DND-41 (cell line): ENCODE measurements at regions not wholly inside any gene's neighbourhood (a gene's known extent, or its start where the extent isn't known, plus 50 kb on each side); places are given as distances from the start of the nearest gene placed in this dataset.

ENCODE experiments used
- ATAC-seq: fragments of 200-7000 bp; cut with Tn5 transposase; 3 replicates; pipeline ENCODE4 v1.9.1; 2021; ENCODE audit warnings: low read depth; ENCODE audit not compliant: insufficient read depth
- DNase-seq: peaks from one replicate; pipeline ENCODE4 v3.0.0-alpha.2; 2020
- H2AFZ ChIP-seq: 2 replicates; pipeline ENCODE4 v1.6.0; 2012; ENCODE audit warnings: low read depth, low read length
- H3K27ac ChIP-seq: 2 replicates; pipeline ENCODE4 v1.5.1; 2012; ENCODE audit warnings: low read length, inconsistent platforms
- H3K27me3 ChIP-seq: fragments of 200-600 bp; sonication (generic); 2 replicates; pipeline ENCODE4 v1.6.0; 2012; ENCODE audit warnings: low read length, mild to moderate bottlenecking, inconsistent platforms; ENCODE audit not compliant: insufficient read depth, poor library complexity
- H3K36me3 ChIP-seq: 2 replicates; pipeline ENCODE4 v1.5.1; 2012; ENCODE audit warnings: low read length, inconsistent platforms; ENCODE audit not compliant: insufficient read depth
- H3K4me1 ChIP-seq: 2 replicates; pipeline ENCODE4 v1.5.1; 2012; ENCODE audit warnings: mild to moderate bottlenecking, low read length; ENCODE audit not compliant: insufficient read depth
- H3K4me2 ChIP-seq: 2 replicates; pipeline ENCODE4 v1.6.0; 2012; ENCODE audit warnings: mild to moderate bottlenecking, moderate library complexity, low read length, inconsistent platforms; ENCODE audit not compliant: insufficient read depth
- H3K4me3 ChIP-seq, 2 experiments: fragments of 200-600 bp in 1 of 2; shearing (Covaris generic) in 1 of 2; 2 replicates each; pipeline ENCODE4 v1.5.1; 2012 to 2016; ENCODE audit warnings: inconsistent platforms in 2 of 2, low read length in 2 of 2, mild to moderate bottlenecking in 2 of 2, low read depth in 1 of 2, moderate library complexity in 1 of 2
- H3K79me2 ChIP-seq: 2 replicates; pipeline ENCODE4 v1.6.0; 2012; ENCODE audit warnings: low read length, inconsistent platforms; ENCODE audit not compliant: insufficient read depth
- H3K9ac ChIP-seq: 2 replicates; pipeline ENCODE4 v1.6.0; 2012; ENCODE audit warnings: low read depth, mild to moderate bottlenecking, inconsistent platforms, low read length, moderate library complexity
- H3K9me3 ChIP-seq: 2 replicates; pipeline ENCODE4 v1.5.1; 2012; ENCODE audit warnings: low read length, moderate library complexity, mild to moderate bottlenecking, inconsistent platforms; ENCODE audit not compliant: insufficient read depth, severe bottlenecking
- H4K20me1 ChIP-seq: 2 replicates; pipeline ENCODE4 v1.6.0; 2012; ENCODE audit warnings: low read length; ENCODE audit not compliant: insufficient read depth
- EZH2 ChIP-seq: IDR thresholded peaks from 3 replicates; pipeline ENCODE4 v1.6.1; 2012; ENCODE audit warnings: borderline replicate concordance, low read depth, mild to moderate bottlenecking, moderate library complexity, low read length, inconsistent platforms; ENCODE audit not compliant: severe bottlenecking
- TF ChIP-seq, protein P1 (sequence below): IDR thresholded peaks from 2 replicates; pipeline ENCODE4 v1.5.1; 2012; ENCODE audit warnings: borderline replicate concordance, low read length, moderate library complexity, mild to moderate bottlenecking; ENCODE audit not compliant: poor library complexity, severe bottlenecking; ENCODE audit errors: extremely low read depth

DNA sequence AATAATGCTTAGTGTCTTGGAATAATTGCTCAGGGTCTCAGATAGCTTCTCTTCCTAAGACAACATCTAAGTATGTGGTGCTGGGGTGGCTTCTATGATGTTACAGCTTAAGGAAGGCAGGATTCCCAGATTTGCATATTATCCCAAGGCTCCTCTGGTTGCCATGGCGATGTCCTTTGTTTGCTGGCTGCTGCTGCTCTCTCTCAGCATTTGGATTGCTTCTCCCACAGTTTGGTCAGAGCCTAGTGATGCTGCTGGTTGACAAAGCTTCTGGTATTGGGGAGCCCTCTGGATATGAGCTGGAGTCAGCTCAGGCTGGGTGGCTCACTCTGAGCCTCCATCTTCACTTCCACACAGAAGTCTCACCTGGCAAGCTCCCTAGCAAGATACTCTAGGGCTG, 56.4 kb upstream of the FBXO33 start:
- H3K9ac ChIP-seq: no peak overlapping the region
- H3K27me3 ChIP-seq: no peaks in the 10 kb centered on the region
- H2AFZ ChIP-seq: no peak overlapping the region
- H3K27ac ChIP-seq: no peak overlapping the region
- ATAC-seq (no peak), DNase-seq (no peak)
- no peaks in the 10 kb centered on the region for H3K4me1 ChIP-seq
- H3K9me3 ChIP-seq: no peaks in the 10 kb centered on the region
- H3K79me2 ChIP-seq: no peaks in the 10 kb centered on the region
- no peak overlapping the region for H3K4me3 ChIP-seq
- TF ChIP-seq, protein P1, sequence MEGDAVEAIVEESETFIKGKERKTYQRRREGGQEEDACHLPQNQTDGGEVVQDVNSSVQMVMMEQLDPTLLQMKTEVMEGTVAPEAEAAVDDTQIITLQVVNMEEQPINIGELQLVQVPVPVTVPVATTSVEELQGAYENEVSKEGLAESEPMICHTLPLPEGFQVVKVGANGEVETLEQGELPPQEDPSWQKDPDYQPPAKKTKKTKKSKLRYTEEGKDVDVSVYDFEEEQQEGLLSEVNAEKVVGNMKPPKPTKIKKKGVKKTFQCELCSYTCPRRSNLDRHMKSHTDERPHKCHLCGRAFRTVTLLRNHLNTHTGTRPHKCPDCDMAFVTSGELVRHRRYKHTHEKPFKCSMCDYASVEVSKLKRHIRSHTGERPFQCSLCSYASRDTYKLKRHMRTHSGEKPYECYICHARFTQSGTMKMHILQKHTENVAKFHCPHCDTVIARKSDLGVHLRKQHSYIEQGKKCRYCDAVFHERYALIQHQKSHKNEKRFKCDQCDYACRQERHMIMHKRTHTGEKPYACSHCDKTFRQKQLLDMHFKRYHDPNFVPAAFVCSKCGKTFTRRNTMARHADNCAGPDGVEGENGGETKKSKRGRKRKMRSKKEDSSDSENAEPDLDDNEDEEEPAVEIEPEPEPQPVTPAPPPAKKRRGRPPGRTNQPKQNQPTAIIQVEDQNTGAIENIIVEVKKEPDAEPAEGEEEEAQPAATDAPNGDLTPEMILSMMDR: no peak
- TF ChIP-seq EZH2: no peak
- H3K4me2 ChIP-seq: no peak overlapping the region
- no peaks in the 10 kb centered on the region for H3K36me3 ChIP-seq
- no peaks in the 10 kb centered on the region for H4K20me1 ChIP-seq

DNA sequence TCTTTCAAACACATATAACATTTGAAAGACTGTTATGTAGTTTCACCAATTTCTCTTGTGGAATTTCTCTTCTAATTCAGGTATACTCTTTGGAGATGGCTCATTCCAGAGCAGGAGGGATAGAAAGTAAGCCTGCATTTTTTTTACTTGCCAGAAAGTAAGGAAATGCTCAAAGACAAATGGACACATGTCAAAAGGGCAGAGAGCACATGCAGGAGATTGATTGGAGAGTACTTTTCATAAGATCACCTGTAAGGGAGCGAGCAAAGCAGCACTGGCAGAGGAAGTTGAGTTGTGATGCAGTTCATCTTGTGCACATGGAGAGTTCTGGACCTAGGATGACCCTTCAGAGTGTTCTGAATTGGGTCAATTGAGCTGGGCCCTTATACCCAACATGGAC, 51.4 kb upstream of the FBXO33 start:
- ATAC-seq (no peak), DNase-seq (no peak)
- no peak overlapping the region for H2AFZ ChIP-seq
- no peak overlapping the region for H3K4me2 ChIP-seq
- no peaks in the 10 kb centered on the region for H3K9me3 ChIP-seq
- no peaks in the 10 kb centered on the region for H3K79me2 ChIP-seq
- TF ChIP-seq, protein P1: no peak
- no peak for TF ChIP-seq EZH2
- H3K36me3 ChIP-seq: no peaks in the 10 kb centered on the region
- H4K20me1 ChIP-seq: no peaks in the 10 kb centered on the region
- H3K9ac ChIP-seq: no peak overlapping the region
- no peaks in the 10 kb centered on the region for H3K27me3 ChIP-seq
- H3K4me1 ChIP-seq: no peaks in the 10 kb centered on the region
- H3K27ac ChIP-seq: no peak overlapping the region
- H3K4me3 ChIP-seq: no peak overlapping the region
